PC-9 (cell line): ENCODE measurements at regions not wholly inside any gene's neighbourhood (a gene's known extent, or its start where the extent isn't known, plus 50 kb on each side); places are given as distances from the start of the nearest gene placed in this dataset.

ENCODE experiments used
- CTCF ChIP-seq: fragments of 200-600 bp; sonication (generic); conservative IDR thresholded peaks from 2 replicates; pipeline ENCODE4 v1.6.1; 2017; ENCODE audit warnings: mixed run types, antibody characterized with exemption, mild to moderate bottlenecking, moderate library complexity
- EZH2 ChIP-seq: fragments of 200-600 bp; sonication (generic); IDR thresholded peaks from 2 replicates; pipeline ENCODE4 v1.8.0; 2017; ENCODE audit warnings: antibody characterized with exemption, low read depth

GRCh38 chr14:40204441-40205175 is 772.4 kb upstream of the FBXO33 start:
- TF ChIP-seq CTCF = no peak
- no peak for TF ChIP-seq EZH2
